OCI-LY3 (cell line): ENCODE measurements at regions not wholly inside any gene's neighbourhood (a gene's known extent, or its start where the extent isn't known, plus 50 kb on each side); places are given as distances from the start of the nearest gene placed in this dataset.

Experiments
- H2AFZ ChIP-seq: fragments of 200-600, 300-600 bp; shearing (Covaris generic); 2 replicates; pipeline ENCODE4 v1.6.0; 2014; ENCODE audit warnings: antibody characterized with exemption, low read depth, low read length
- H3K27ac ChIP-seq: fragments of 200-600, 300-600 bp; sonication (generic); 2 replicates; pipeline ENCODE4 v1.5.1; 2014; ENCODE audit warnings: mild to moderate bottlenecking, low read length, moderate library complexity, mixed read lengths
- H3K27me3 ChIP-seq: fragments of 200-600, 300-600 bp; sonication (generic); 2 replicates; pipeline ENCODE4 v1.6.1; 2014; ENCODE audit warnings: low read depth, low read length, mixed read lengths
- H3K36me3 ChIP-seq: fragments of 200-600, 300-600 bp; sonication (generic); replicated peaks from 2 replicates; pipeline ENCODE3; 2014; ENCODE audit warnings: low read depth, low read length, mixed read lengths
- H3K4me1 ChIP-seq: fragments of 300-600, 200-600 bp; sonication (generic); 2 replicates; pipeline ENCODE4 v1.6.1; 2014; ENCODE audit warnings: low read length, mixed read lengths
- H3K4me2 ChIP-seq: fragments of 200-600, 300-600 bp; sonication (generic); 2 replicates; pipeline ENCODE4 v1.6.1; 2014; ENCODE audit warnings: low read length, mixed read lengths
- H3K4me3 ChIP-seq: fragments of 300-600, 200-600 bp; sonication (generic); 2 replicates; pipeline ENCODE4 v1.5.1; 2014; ENCODE audit warnings: antibody characterized with exemption, mild to moderate bottlenecking, low read length, moderate library complexity
- H3K79me2 ChIP-seq: fragments of 300-600, 200-600 bp; shearing (Covaris generic); 2 replicates; pipeline ENCODE4 v1.6.1; 2014; ENCODE audit warnings: mild to moderate bottlenecking, low read length, mixed read lengths
- H3K9ac ChIP-seq: fragments of 300-600, 200-600 bp; shearing (Covaris generic); 2 replicates; pipeline ENCODE4 v1.6.0; 2014; ENCODE audit warnings: mild to moderate bottlenecking, low read length, moderate library complexity
- H3K9me3 ChIP-seq: fragments of 200-600, 300-600 bp; shearing (Covaris generic); 2 replicates; pipeline ENCODE4 v1.6.1; 2014; ENCODE audit warnings: low read length, mixed read lengths; ENCODE audit not compliant: insufficient read depth
- H4K20me1 ChIP-seq: fragments of 200-600, 300-600 bp; sonication (generic); 2 replicates; pipeline ENCODE4 v1.6.1; 2016; ENCODE audit warnings: low read length, mixed read lengths; ENCODE audit not compliant: insufficient read depth
- EZH2phosphoT487 ChIP-seq: fragments of 200-600 bp; shearing (Covaris generic); IDR thresholded peaks from 2 replicates; pipeline ENCODE4 v1.6.1; 2018; ENCODE audit warnings: antibody characterized with exemption, mixed run types, low read depth
- TF ChIP-seq, protein P1 (sequence below): fragments of 200-600, 300-600 bp; sonication (generic); IDR thresholded peaks from 2 replicates; pipeline ENCODE4 v1.5.1; 2014; ENCODE audit warnings: antibody characterized with exemption, low read length, low read depth

DNA sequence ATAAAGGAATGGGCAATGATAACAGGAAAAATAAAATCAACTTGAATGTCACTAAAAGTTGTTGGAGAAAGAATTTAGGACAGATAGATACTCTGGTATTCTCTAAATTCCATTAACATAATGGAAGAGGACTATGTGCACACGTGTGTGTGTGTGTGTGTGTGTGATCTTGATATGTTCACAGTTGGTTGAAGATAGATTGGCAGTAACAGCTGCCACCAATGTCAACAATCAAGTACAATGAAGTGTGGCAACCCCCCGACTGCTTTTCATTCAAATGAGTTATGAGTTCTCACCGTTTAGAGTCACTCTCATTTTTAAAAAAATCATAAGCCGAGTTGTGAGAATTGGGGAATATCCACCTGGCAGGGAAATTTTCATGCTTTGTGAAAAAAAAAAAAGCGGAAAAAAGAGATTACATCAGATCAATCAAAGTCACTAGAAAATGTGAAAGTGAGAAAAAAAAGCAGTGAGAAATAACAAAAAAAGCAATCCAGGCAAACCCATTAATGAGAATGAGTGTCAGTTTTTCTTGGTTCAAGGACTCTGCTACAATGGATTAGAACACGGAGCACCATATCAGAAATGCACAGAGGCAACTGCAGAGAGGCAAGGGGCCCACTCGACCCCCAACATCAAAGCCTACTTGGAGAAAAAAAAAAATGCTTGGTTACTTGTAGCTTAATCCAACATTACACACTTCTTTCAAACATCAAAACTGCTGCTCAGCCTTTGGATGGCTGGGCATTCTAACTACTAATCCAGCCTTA is 414.9 kb upstream of the PITX2 start:
- Histone ChIP-seq H4K20me1 (no peaks in the 10 kb centered on the region), H3K4me3 (no peak overlapping the region), H3K9ac (no peak overlapping the region), H3K36me3 (no peaks in the 10 kb centered on the region), H3K27ac (no peak overlapping the region), H3K9me3 (no peaks in the 10 kb centered on the region), H3K4me1 (no peaks in the 10 kb centered on the region), H2AFZ (no peak overlapping the region), H3K27me3 (no peaks in the 10 kb centered on the region), H3K79me2 (no peaks in the 10 kb centered on the region), H3K4me2 (no peak overlapping the region)
- TF ChIP-seq, protein P1, sequence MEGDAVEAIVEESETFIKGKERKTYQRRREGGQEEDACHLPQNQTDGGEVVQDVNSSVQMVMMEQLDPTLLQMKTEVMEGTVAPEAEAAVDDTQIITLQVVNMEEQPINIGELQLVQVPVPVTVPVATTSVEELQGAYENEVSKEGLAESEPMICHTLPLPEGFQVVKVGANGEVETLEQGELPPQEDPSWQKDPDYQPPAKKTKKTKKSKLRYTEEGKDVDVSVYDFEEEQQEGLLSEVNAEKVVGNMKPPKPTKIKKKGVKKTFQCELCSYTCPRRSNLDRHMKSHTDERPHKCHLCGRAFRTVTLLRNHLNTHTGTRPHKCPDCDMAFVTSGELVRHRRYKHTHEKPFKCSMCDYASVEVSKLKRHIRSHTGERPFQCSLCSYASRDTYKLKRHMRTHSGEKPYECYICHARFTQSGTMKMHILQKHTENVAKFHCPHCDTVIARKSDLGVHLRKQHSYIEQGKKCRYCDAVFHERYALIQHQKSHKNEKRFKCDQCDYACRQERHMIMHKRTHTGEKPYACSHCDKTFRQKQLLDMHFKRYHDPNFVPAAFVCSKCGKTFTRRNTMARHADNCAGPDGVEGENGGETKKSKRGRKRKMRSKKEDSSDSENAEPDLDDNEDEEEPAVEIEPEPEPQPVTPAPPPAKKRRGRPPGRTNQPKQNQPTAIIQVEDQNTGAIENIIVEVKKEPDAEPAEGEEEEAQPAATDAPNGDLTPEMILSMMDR: no peak
- no peak for TF ChIP-seq EZH2phosphoT487

GRCh38 chr4:111040904-111041303 is 418.0 kb upstream of the PITX2 start:
- Histone ChIP-seq H3K4me3 (no peak overlapping the region), H2AFZ (no peak overlapping the region), H3K4me1 (no peaks in the 10 kb centered on the region), H3K9ac (no peak overlapping the region), H3K79me2 (no peaks in the 10 kb centered on the region), H3K27ac (no peak overlapping the region), H3K4me2 (no peak overlapping the region), H3K27me3 (no peaks in the 10 kb centered on the region), H4K20me1 (no peaks in the 10 kb centered on the region), H3K36me3 (no peaks in the 10 kb centered on the region), H3K9me3 (no peaks in the 10 kb centered on the region)
- no peak for TF ChIP-seq EZH2phosphoT487
- TF ChIP-seq, protein P1: no peak

DNA sequence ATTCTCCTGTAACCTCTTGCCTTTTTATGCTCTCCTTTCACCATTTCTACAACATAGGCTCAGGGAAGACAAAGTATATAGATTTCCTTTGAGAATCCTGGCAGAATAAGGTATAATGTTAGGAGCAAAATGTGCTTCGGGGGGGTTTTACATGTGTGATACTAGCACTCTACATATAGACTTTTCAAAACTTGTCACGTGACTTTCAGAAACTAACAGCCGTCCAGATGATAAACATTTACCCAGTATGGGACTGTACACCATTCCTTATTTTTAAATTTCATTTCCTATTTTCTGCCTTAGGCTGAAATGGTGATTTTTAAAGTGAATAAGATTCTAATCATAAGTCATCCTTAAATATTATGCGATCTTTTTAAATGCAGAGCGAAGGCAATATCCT is 420.4 kb upstream of the PITX2 start:
- H3K36me3 ChIP-seq: no peaks in the 10 kb centered on the region
- no peak overlapping the region for H2AFZ ChIP-seq
- no peak for TF ChIP-seq EZH2phosphoT487
- TF ChIP-seq, protein P1: no peak
- no peaks in the 10 kb centered on the region for H3K9me3 ChIP-seq
- H3K4me2 ChIP-seq: no peak overlapping the region
- H3K4me1 ChIP-seq: no peaks in the 10 kb centered on the region
- no peak overlapping the region for H3K27ac ChIP-seq
- H4K20me1 ChIP-seq: no peaks in the 10 kb centered on the region
- no peak overlapping the region for H3K9ac ChIP-seq
- H3K4me3 ChIP-seq: no peak overlapping the region
- no peaks in the 10 kb centered on the region for H3K27me3 ChIP-seq
- no peaks in the 10 kb centered on the region for H3K79me2 ChIP-seq

DNA sequence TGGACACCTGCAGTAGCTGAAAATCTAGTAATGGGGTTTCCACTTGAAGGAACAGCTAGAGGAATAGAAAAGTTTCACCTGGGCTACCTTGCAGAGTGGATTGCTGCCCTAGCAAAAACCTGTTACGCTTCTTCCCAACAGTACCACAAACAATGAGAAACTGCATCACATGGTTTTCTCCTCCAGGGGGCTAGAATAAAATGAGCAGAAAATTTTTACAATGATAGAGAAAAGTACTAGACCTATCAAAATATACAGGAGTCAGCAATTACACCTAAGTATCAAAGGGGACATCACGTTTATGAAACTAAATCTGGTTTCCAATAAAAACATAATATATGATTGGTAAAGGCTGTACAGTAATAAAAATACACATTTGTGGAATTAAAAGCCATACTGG is 423.1 kb upstream of the PITX2 start:
- Histone ChIP-seq H3K27ac (no peak overlapping the region), H3K4me2 (no peak overlapping the region), H4K20me1 (no peaks in the 10 kb centered on the region), H3K27me3 (no peaks in the 10 kb centered on the region), H3K79me2 (no peaks in the 10 kb centered on the region), H3K4me3 (no peak overlapping the region), H2AFZ (no peak overlapping the region), H3K9me3 (no peaks in the 10 kb centered on the region), H3K9ac (no peak overlapping the region), H3K4me1 (no peaks in the 10 kb centered on the region), H3K36me3 (no peaks in the 10 kb centered on the region)
- TF ChIP-seq, protein P1: no peak
- TF ChIP-seq EZH2phosphoT487: no peak
